HG02973 (cell line): ENCODE measurements at regions not wholly inside any gene's neighbourhood (a gene's known extent, or its start where the extent isn't known, plus 50 kb on each side); places are given as distances from the start of the nearest gene placed in this dataset.
"Not testable (repeated sequence)": the region's sequence is repeated elsewhere in the genome, so short reads cannot be mapped to it uniquely, and the experiment has no call there.

Experiments used
- ATAC-seq: cut with Tn5 transposase; IDR thresholded peaks from one replicate; pipeline ENCODE4 v1.9.1; 2021; ENCODE audit warnings: moderate library complexity; ENCODE audit not compliant: unreplicated experiment

- ATAC-seq, result no peak
These were observed 115.1 kb upstream of the LPCAT1 start for GRCh38 chr5:1638658-1639400.

- no peak for ATAC-seq
These were observed 114.1 kb upstream of the LPCAT1 start for GRCh38 chr5:1637639-1638481.

GRCh38 chr5:1636981-1637638, 113.3 kb upstream of the LPCAT1 start:
- ATAC-seq, result no peak

GRCh38 chr5:1636208-1636770, 112.5 kb upstream of the LPCAT1 start:
- ATAC-seq, result not testable (repeated sequence)

GRCh38 chr5:1635477-1635876, 111.7 kb upstream of the LPCAT1 start:
- ATAC-seq, result not testable (repeated sequence)

- ATAC-seq, result no peak
These were observed 110.5 kb upstream of the LPCAT1 start for GRCh38 chr5:1634337-1634661.

- peak; percentile 92 for ATAC-seq
These were observed 110.0 kb upstream of the LPCAT1 start for GRCh38 chr5:1633605-1634336.

- not testable (repeated sequence) for ATAC-seq
These were observed 107.2 kb upstream of the LPCAT1 start for GRCh38 chr5:1631004-1631403.

GRCh38 chr5:1626397-1626796, 102.6 kb upstream of the LPCAT1 start:
- ATAC-seq, result not testable (repeated sequence)

- ATAC-seq, result not testable (repeated sequence)
These were observed 95.8 kb upstream of the LPCAT1 start for GRCh38 chr5:1619531-1619930.

GRCh38 chr5:1618296-1618865, 94.6 kb upstream of the LPCAT1 start:
- not testable (repeated sequence) for ATAC-seq

GRCh38 chr5:1617236-1617755, 93.5 kb upstream of the LPCAT1 start:
- not testable (repeated sequence) for ATAC-seq

- ATAC-seq, result not testable (repeated sequence)
These were observed 89.8 kb upstream of the LPCAT1 start for GRCh38 chr5:1613515-1613914.

GRCh38 chr5:1610526-1610925, 86.8 kb upstream of the LPCAT1 start:
- ATAC-seq, result not testable (repeated sequence)

GRCh38 chr5:1609111-1609510, 85.4 kb upstream of the LPCAT1 start:
- ATAC-seq, result not testable (repeated sequence)

- not testable (repeated sequence) for ATAC-seq
These were observed 84.6 kb upstream of the LPCAT1 start for GRCh38 chr5:1608336-1608735.

- not testable (repeated sequence) for ATAC-seq
These were observed 83.2 kb upstream of the LPCAT1 start for GRCh38 chr5:1606951-1607350.

- not testable (repeated sequence) for ATAC-seq
These were observed 80.2 kb upstream of the LPCAT1 start for GRCh38 chr5:1603916-1604315.

GRCh38 chr5:1601565-1601964, 77.8 kb upstream of the LPCAT1 start:
- not testable (repeated sequence) for ATAC-seq
